Thyroid gland (tissue), 4 donors: ENCODE measurements at regions not wholly inside any gene's neighbourhood (a gene's known extent, or its start where the extent isn't known, plus 50 kb on each side); places are given as distances from the start of the nearest gene placed in this dataset.

Experiments
- POLR2A ChIP-seq, 2 donors: fragments of 450-650 bp; IDR thresholded peaks; one replicate each; pipeline ENCODE4 v1.6.1; 2017; ENCODE audit warnings: antibody characterized with exemption in 2 of 2, mild to moderate bottlenecking in 2 of 2, moderate library complexity in 1 of 2
- TF ChIP-seq, protein P1 (sequence below), 6 experiments: fragments of 200-600 bp in 3 of 6; fragments of 450-650 bp in 3 of 6; sonication (generic) in 3 of 6; IDR thresholded peaks; one replicate each; pipeline ENCODE4 v1.5.1; 2016 to 2019; ENCODE audit warnings: antibody characterized with exemption in 6 of 6, mild to moderate bottlenecking in 2 of 6, inconsistent platforms in 1 of 6, moderate library complexity in 1 of 6

DNA sequence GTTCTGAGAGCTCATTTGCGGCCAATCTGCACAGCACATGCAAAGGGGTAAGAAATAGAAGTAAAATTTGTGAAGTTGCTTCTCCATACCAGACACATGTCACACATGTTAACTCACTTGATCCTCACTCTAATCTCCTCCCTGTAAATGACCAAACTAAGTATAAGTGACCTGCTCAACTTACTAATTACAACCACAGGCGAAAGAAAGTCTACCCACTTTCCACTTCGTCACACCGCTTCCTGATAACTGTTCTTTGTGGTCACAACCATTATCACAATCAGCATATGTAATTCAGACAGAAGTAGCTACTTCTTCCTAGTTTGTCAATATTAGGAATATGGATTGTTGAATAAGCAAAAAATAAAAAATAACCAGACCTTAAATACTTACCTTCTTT is 293.7 kb upstream of the CLEC14A start:
- TF ChIP-seq, protein P1, sequence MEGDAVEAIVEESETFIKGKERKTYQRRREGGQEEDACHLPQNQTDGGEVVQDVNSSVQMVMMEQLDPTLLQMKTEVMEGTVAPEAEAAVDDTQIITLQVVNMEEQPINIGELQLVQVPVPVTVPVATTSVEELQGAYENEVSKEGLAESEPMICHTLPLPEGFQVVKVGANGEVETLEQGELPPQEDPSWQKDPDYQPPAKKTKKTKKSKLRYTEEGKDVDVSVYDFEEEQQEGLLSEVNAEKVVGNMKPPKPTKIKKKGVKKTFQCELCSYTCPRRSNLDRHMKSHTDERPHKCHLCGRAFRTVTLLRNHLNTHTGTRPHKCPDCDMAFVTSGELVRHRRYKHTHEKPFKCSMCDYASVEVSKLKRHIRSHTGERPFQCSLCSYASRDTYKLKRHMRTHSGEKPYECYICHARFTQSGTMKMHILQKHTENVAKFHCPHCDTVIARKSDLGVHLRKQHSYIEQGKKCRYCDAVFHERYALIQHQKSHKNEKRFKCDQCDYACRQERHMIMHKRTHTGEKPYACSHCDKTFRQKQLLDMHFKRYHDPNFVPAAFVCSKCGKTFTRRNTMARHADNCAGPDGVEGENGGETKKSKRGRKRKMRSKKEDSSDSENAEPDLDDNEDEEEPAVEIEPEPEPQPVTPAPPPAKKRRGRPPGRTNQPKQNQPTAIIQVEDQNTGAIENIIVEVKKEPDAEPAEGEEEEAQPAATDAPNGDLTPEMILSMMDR (IDR thresholded peaks at IDR 0.05): no peak
- no peak for TF ChIP-seq POLR2A (IDR thresholded peaks at IDR 0.05)
